ENCODE measurements at regions not wholly inside any gene's neighbourhood (a gene's known extent, or its start where the extent isn't known, plus 50 kb on each side); places are given as distances from the start of the nearest gene placed in this dataset.
A peak's percentile ranks its signal among the peaks of the same experiment; 100 is the strongest.
"Not testable (repeated sequence)": the region's sequence is repeated elsewhere in the genome, so short reads cannot be mapped to it uniquely, and the experiment has no call there.

DNA sequence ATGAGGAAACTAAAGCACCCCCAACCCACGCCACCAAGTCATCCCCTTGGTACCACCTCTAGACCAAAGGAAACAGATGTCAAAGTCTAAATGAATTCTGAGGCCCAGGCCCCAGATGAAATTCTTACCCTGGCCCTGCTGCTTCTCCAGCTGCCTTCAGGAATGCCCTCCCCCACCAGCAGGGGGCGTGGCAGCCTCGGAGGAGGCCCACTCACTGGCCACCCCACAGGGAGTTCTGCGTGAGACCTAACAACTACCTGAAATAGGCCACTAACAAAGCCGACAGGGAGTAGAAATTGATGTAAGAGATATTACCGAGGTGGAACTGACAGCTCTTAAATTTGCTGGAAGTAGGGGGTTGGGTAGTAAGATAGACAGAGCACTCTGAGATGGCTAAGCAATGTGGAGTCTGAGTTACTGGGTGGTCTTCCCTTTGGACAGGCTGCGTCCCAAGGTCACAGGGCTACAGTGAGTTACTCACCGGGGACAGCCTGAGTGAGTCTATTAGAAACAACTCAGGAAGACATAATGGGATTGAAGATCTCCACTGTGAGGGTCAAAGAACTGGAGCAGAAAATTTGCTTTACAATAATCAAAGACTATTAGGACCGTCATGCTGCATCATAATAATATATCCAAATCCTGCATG is 240.7 kb downstream of the SHOX2 start:
- intact Hi-C loops (cut with DNase I, micrococcal nuclease) = no loop called here
- DNase-seq = peak in 1 of 2 donors; percentile 61
- ATAC-seq = peak; percentile 79

DNA sequence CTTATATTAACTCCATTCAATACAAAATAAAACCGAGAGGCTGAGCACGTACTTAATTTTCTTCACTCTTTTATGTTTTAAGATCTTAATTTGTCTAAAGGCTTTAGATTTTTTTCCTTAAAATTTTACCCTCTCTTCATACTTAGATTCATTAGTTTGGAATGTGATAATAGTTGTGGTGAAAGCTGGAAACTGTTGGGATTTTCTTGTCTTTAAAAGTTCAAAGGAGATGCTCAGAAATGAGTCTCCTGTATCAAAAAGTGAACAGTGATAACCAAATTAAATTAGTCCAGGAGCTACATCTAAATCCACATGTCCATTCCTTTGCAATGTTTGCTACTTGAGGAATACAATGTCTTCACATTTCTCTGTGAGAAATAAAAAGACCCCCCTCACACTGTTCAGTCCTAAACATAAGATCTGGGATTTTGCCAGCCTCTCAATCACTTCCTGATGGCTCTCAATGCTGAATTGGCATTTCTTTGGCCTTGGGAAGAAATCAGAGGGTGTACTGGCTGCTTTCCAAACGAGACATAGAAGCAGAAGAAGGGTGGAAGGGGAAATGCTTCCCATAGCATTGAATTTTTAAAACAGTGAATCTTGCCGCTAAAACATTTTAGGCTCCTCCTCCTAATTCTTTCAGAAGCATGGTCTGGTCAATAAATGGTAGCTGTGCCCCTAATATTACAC is 245.0 kb downstream of the SHOX2 start:
- ATAC-seq = no peak
- DNase-seq = no peak
- intact Hi-C loops (cut with DNase I, micrococcal nuclease) = no loop called here

DNA sequence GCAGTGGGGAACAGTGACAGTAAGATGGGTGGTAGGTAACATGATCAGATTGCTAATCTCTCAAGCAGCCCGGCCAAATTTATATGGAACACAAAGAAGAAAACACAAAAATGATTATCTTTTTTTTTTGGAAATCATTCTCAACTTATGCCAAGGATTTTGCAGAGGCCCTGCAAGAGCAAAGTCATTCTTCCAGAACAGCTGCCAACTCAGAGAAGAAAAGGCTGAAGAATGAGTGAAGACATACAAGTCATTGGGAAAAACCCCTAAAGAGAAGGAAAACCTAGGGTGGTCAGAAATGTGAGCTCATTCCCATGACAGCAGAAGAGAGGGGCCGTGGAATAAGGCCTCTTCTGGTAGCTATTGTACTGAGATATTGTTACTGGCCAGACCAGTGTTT is 246.7 kb downstream of the SHOX2 start:
- no peak for DNase-seq
- no peak for ATAC-seq
- intact Hi-C loops (cut with DNase I, micrococcal nuclease) = no loop called here

DNA sequence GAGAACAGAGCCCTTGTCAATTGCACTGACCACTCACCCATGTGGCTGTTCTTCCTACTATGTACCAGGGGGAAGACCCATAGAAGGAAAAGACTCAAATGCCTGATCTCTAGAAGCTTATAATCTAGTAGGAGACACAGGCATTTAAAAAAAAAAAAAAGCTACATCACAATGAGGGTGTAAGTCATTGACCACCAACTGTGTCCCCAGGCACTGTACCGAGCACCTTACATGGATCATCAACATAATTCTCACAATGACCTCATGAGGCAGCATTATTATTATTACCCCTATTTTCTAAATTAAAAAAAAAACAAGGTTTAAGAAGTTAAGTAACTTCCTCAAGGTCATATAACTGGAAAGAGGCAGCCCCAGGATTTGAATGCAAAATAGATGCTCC is 247.4 kb downstream of the SHOX2 start:
- ATAC-seq = no peak
- intact Hi-C loops (cut with DNase I, micrococcal nuclease) = no loop called here
- DNase-seq = no peak

DNA sequence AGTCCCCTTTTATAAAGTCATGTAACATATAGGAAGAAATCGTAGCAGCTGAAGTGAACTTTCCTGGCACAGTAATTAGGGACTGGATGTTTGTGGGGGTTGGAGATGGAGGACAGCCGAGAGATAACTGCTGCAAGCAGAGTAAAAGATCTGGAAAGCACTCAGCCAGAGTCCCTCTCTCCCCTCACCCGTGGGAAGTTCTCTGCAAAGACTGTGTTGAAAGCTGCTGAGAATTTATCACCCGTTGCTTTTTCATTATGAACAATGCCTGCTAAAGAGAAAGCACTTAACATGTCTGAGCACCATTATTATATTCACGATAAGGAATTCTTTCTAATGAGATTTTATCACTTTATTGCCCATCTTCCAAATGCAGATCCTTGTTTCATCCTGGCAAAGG is 248.8 kb downstream of the SHOX2 start:
- intact Hi-C loops (cut with DNase I, micrococcal nuclease) = no loop called here
- no peak for ATAC-seq
- no peak for DNase-seq

DNA sequence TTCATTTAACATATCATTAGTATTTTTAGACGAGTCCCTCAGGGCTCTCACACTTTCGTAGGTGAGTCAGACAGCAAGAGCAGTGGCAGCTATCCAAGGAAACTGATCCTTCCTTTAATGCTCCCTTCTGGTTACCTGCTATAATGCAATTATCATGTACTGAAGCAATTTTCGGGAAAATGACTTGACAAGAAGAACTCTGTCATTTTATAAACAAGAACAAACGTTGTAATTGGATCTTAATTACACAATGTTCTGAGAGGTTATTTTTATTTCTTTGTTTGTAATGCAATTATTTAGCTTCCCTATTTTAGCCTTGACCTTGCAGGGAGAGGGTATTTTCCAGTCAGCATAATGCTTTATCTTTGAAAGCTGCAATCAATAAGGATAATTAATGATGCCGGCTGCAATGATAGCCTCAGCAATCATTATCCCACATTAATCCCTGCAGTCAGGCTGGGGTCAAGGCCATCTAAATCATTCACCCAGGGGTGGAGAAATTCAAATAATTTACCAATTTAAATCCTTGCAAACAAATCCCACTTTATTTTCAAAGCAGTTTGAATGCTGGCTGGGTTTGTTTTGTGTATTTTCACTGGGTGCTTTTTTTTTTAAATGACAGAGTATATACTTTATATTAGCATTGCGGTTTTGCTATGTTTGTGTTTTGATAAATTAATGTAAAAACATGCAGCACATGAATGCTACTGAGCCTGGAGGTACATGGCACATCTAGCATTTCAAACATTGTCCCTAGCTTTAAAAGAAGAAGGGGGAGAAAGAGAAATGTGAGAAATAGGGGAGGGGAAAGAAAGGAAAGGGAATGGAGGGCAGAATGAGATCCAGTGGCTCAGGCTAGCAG is 249.9 kb downstream of the SHOX2 start:
- ATAC-seq = no peak
- no peak for DNase-seq
- intact Hi-C loops (cut with DNase I, micrococcal nuclease) = no loop called here

DNA sequence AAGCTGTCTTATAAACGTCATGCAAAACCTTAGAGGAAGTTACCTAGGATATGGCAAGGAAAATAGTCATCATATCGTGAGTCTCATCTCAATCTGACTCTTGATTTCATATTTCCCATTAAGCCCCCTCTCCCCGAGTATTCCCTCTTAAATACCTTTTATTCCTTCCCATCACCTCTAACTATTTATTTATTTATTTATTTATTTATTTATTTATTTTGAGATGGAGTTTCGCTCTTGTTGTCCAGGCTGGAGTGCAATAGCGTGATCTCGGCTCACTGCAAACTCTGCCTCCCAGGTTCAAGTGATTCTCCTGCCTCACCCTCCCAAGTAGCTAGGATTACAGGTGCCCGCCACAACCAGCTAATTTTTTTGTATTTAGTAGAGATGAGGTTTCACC is 260.4 kb downstream of the SHOX2 start:
- DNase-seq; ATAC-seq; intact Hi-C loops (cut with DNase I, micrococcal nuclease): not testable (repeated sequence)

DNA sequence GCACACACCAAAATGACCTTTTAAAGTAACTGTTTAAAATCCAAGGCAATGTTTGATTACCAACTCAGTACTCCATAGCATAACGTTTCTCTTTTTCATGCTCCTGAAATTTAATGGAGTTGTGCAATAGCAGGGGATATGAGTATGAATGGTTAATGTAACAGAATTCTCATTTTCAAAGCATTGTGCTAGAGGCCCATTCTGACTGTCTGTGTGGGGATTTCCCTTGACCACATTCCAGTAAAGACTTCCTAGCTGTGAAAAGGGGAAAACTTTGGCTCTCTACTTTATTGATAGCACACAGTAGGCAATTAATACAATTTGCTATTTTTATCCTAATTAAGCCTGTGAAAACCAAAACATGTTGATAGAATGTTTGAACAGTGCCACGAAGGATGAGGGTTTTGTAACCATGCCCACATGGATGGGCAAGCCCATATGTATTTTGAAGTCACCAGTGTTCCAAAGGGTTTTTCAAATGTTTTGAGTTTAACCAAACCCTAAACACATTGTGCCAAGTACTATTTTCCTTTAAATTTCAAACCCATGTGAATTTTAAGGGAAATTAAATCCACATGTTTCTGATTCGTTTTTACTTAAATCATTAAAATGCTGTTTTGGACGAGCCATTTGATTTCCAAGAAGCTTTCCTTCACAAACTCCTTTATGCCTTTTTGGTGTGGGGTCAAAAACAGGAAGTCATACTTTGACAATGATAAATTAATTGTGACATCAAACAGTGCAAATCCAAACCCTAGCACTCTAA is 261.2 kb downstream of the SHOX2 start:
- ATAC-seq (no peak), DNase-seq (no peak)
- intact Hi-C loops (cut with DNase I, micrococcal nuclease) = no loop called here

DNA sequence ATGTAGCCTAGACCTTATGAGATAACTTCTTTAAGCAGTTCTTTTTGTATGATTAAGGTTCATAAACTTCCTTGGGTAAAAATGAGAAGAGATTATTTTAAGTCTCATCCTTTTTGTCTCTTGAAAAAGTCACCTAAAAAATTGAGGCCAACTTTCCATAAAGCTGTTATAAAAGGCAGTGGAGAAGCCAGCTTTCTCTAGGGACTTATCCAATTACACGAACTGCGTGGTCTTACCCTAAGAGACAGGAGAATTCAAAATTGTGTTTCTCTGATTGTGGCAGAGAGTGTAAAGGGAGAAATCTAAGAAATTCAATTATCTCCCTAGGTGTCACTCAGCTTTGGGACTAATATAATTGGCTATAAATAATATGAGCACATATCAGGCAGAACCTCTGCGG is 262.0 kb downstream of the SHOX2 start:
- intact Hi-C loops (cut with DNase I, micrococcal nuclease) = no loop called here
- no peak for DNase-seq
- ATAC-seq = no peak

DNA sequence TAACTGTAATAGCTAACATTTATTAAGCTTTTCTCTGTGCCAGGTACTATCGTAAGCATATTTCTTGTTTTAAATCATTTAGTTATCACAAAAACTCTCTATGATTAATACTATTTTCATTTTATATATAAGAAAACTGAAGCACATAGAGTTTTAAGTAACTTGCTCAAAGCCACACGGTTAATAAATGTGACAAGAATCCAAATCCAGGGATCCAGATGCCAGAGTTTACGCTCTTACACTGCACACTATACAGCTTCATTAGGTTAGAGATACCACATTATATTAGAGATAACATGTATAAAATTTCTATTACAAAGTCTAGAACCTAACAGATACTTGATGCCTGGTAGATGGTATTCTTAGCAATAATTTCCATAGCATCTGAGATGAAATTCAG is 265.2 kb downstream of the SHOX2 start:
- intact Hi-C loops (cut with DNase I, micrococcal nuclease) = no loop called here
- DNase-seq (no peak), ATAC-seq (no peak)

DNA sequence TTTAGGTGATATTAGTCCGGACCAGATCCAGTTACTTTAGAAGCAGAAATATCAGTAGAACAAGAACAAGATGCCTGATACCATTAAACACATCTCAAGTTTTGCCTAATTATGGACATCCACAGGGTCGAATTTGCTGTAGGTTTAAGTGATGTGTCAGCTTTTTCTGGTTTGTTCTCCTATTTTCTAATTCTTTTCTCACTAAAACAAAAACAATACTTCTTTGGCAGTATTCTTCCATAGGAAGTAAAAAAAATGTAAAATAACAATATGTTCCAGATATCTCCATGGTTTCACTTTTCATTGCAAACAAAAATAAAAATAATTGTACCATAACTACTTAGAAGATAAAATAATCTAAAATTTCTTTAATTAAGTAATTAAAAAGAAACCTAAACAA is 265.7 kb downstream of the SHOX2 start:
- ATAC-seq (no peak), DNase-seq (no peak)
- intact Hi-C loops (cut with DNase I, micrococcal nuclease) = no loop called here

DNA sequence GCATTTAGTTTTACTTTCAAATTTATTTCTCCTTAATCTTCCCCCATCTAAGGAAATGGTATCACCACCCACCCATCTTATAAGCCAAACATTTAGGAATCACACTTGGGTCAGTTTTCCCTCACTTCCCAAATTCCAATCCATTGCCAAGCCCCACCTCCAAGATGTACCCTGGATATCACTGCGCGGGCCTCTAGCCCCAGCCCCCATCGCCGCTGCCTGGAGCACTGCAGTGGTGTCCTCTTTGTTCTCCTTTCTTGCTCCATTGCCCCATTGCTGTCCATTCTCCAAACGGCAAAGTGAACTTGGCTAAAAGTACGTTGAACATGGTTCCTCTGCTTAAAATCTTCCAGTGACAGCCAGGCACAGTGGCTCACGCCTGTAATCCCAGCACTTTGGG is 267.8 kb downstream of the SHOX2 start:
- DNase-seq (no peak), ATAC-seq (no peak)
- intact Hi-C loops (cut with DNase I, micrococcal nuclease) = no loop called here

DNA sequence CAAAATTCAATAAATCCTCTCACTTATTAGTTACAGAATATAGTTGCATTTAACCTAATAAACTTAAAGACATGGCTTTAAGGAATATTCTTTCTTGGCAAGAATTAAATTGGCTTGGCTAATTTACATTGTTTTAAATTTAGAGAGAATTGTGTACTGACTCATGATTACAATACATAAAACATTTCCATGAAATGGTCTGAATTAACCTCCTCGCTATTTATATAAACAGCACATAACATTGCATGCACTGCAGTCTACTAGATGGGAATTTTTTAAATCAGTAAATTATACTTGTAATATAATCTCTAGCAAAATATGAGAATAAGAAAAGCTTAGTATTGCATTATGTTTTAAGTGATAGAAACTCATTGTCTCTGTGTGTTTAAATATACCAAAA is 268.9 kb downstream of the SHOX2 start:
- DNase-seq (no peak), ATAC-seq (no peak)
- intact Hi-C loops (cut with DNase I, micrococcal nuclease) = no loop called here

DNA sequence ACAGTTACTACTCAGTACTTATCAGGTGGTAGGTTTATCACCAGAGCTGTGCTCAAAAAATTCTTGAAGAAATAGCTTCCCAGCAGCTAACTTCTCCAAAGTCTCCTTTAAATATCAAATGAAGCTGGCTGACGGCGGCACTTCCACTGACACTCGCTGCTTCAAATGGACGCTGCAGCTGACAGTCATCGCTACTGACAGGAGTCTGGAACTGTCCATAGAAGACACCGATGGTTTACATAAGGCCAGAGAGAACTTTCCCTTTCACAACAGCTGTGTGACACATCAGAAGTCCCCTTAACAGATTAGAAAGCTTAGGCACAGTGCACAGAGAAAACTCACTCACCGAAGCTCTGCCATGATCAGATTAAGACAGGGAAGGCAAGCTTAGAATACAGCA is 270.2 kb downstream of the SHOX2 start:
- DNase-seq (no peak), ATAC-seq (no peak)
- intact Hi-C loops (cut with DNase I, micrococcal nuclease) = no loop called here

DNA sequence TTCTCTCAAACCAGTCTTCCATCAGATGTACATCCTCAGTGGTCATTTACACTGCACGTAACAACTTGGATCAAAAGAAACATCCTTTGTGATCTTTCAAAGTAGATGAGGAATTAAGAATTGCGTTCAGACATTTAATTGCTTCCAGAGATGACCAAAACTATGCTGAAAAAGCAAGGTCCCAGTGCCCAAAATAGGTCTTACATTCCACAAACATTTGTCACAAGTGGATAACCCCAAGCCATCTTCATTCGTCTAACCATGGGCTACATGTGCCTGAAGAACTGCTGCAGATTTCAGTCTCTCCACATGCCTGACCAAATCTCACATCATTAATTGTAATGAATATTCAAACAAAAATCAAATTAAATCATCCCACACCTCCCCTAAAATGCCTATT is 273.6 kb downstream of the SHOX2 start:
- DNase-seq (no peak), ATAC-seq (no peak)
- intact Hi-C loops (cut with DNase I, micrococcal nuclease) = no loop called here

DNA sequence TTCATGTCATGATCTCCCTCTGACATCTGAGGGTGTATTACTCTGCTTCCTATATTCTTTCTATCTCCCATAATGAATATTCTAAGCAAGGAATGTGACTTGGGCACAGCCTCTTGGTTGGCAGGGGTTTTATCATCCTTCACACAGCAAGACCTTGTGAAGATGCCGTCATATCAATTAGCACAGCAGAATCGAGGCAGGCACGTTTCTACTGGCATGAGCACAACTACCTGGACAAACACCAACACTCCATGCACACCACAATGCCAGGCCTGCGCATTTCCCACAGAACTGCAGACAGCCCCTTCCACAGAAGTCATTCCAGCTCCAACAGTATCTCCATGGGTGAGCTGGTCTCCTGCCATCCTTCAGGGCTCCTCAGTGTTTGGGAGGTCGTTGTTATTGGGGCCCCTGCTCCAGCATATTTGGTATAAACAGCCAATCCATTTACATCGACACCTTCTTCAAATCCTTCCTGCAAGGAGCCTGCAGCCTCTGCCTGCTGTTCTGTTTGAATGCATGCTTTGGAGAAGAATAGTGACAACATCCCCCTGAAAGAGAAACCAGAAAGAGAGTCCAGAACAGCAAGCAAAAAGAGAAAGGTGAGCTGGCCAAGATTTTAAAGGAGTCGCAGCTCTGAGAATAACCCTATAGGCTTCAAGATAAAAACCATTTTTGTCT is 275.5 kb downstream of the SHOX2 start:
- no peak for ATAC-seq
- no peak for DNase-seq
- intact Hi-C loops (cut with DNase I, micrococcal nuclease) = no loop called here

DNA sequence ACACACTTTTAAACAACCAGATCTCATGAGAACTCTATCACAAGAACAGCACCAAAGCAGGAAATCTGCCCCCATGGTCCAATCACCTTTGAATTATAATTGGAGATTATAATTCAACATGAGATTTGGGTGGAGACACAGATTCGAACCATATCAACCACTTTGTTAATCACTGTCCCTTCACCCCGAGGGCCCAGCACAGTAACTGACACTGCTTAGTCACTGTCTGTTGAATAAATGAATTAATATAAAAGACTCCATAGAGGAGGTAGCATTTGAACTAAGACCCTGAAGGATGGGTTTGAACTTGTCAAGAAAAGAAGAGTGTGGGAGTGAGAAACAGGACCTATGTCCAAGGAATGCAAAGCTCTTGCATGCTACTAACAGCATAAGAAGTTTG is 276.4 kb downstream of the SHOX2 start:
- intact Hi-C loops (cut with DNase I, micrococcal nuclease) = no loop called here
- DNase-seq = no peak
- no peak for ATAC-seq

DNA sequence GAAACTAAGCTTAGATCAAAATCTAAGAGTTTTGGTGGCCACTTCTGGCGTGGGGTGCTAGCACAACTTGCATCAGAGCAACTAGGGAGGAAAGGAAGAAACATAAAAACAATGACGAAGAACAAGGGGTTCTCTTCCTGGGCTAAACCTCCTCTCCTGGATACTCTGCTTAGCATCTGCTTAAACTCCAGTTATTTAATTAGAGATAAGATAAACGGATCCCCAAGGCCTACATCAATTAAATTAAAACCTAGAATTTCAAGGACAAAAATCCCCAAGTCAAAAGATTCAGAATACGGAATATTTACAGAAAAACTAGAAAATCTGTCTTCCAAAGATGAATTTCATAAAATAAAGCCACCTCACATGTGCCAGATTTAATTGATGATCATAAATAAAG is 281.9 kb downstream of the SHOX2 start:
- ATAC-seq (no peak), DNase-seq (no peak)
- intact Hi-C loops (cut with DNase I, micrococcal nuclease) = no loop called here

DNA sequence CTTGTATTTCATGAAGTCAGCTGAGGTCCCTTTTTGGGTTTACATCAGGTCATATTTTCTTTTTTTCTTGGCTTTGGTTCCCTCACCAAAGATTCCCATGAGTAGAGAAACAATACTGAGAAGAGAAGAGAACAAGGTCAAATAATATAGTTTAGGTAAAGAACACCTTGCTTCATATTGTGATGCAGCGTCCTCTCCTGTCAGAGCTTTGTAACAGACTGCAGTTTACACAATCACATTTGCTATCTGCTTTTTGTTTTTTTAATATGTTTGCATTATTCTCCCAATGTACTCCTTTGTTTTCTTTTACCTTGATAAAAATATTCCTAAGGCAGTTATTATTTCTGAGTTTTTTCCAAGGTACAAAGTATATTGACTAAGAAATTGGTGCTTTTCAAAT is 283.2 kb downstream of the SHOX2 start:
- no peak for DNase-seq
- no peak for ATAC-seq
- intact Hi-C loops (cut with DNase I, micrococcal nuclease) = no loop called here

Measured in left colon (tissue), 2 donors.